ENCODE measurements at regions not wholly inside any gene's neighbourhood (a gene's known extent, or its start where the extent isn't known, plus 50 kb on each side); places are given as distances from the start of the nearest gene placed in this dataset.

GRCh38 chr15:72947709-72948108 is 104.6 kb upstream of the NEO1 start:
- TF ChIP-seq, protein P1, sequence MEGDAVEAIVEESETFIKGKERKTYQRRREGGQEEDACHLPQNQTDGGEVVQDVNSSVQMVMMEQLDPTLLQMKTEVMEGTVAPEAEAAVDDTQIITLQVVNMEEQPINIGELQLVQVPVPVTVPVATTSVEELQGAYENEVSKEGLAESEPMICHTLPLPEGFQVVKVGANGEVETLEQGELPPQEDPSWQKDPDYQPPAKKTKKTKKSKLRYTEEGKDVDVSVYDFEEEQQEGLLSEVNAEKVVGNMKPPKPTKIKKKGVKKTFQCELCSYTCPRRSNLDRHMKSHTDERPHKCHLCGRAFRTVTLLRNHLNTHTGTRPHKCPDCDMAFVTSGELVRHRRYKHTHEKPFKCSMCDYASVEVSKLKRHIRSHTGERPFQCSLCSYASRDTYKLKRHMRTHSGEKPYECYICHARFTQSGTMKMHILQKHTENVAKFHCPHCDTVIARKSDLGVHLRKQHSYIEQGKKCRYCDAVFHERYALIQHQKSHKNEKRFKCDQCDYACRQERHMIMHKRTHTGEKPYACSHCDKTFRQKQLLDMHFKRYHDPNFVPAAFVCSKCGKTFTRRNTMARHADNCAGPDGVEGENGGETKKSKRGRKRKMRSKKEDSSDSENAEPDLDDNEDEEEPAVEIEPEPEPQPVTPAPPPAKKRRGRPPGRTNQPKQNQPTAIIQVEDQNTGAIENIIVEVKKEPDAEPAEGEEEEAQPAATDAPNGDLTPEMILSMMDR (IDR thresholded peaks at IDR 0.05; ENCODE audit: poor library complexity): no peak
- TF ChIP-seq EZH2phosphoT487 (IDR thresholded peaks at IDR 0.05; ENCODE audit: low read depth, severe bottlenecking, unreplicated experiment) (no peak), EZH2 (IDR thresholded peaks at IDR 0.05; ENCODE audit: borderline replicate concordance) (no peak)

Data from hepatocyte (in vitro differentiated cells).